ENCODE measurements at regions not wholly inside any gene's neighbourhood (a gene's known extent, or its start where the extent isn't known, plus 50 kb on each side); places are given as distances from the start of the nearest gene placed in this dataset.

- Mint-ChIP-seq H3K36me3 (no peaks in the 10 kb centered on the region), H3K9me3 (no peaks in the 10 kb centered on the region), H3K4me3 (no peak overlapping the region), H3K4me1 (no peaks in the 10 kb centered on the region), H3K27me3 (no peaks in the 10 kb centered on the region), H3K27ac (no peak overlapping the region)
- ChIA-PET POLR2A (ENCODE audit: partially characterized antibody) (no interaction called here), CTCF (ENCODE audit: partially characterized antibody) (no interaction called here)
- Histone ChIP-seq H3K4me1 (ENCODE audit: insufficient read depth, low read length) (no peaks in the 10 kb centered on the region), H3K4me3 (ENCODE audit: low read length in 2 of 2) (no peak overlapping the region), H3K27me3 (ENCODE audit: insufficient read depth, low read length) (no peaks in the 10 kb centered on the region), H3K36me3 (ENCODE audit: insufficient read depth, low read length) (no peaks in the 10 kb centered on the region), H3K27ac (ENCODE audit: low read depth, low read length) (no peak overlapping the region), H3K9me3 (ENCODE audit: control insufficient read depth in 1 of 2, low read length in 2 of 2) (no peaks in the 10 kb centered on the region)
- DNase-seq = no peak
- intact Hi-C loops (cut with micrococcal nuclease) = no loop called here
Measured at GRCh38 chrX:39018541-39018940, 217.3 kb downstream of the MID1IP1 start.

- H3K36me3 ChIP-seq (ENCODE audit: insufficient read depth, low read length) = no peaks in the 10 kb centered on the region
- Mint-ChIP-seq H3K27ac (no peak overlapping the region), H3K9me3 (no peaks in the 10 kb centered on the region), H3K36me3 (no peaks in the 10 kb centered on the region), H3K27me3 (no peaks in the 10 kb centered on the region), H3K4me3 (no peak overlapping the region), H3K4me1 (no peaks in the 10 kb centered on the region)
- no peaks in the 10 kb centered on the region for H3K27me3 ChIP-seq (ENCODE audit: insufficient read depth, low read length)
- POLR2A ChIA-PET (ENCODE audit: partially characterized antibody) = no interaction called here
- CTCF ChIA-PET (ENCODE audit: partially characterized antibody) = no interaction called here
- H3K27ac ChIP-seq (ENCODE audit: low read depth, low read length) = no peak overlapping the region
- no peak overlapping the region for H3K4me3 ChIP-seq (ENCODE audit: low read length in 2 of 2)
- no peaks in the 10 kb centered on the region for H3K4me1 ChIP-seq (ENCODE audit: insufficient read depth, low read length)
- intact Hi-C loops (cut with micrococcal nuclease) = no loop called here
- no peak for DNase-seq
- no peaks in the 10 kb centered on the region for H3K9me3 ChIP-seq (ENCODE audit: control insufficient read depth in 1 of 2, low read length in 2 of 2)
Measured at GRCh38 chrX:39019056-39019455, 217.8 kb downstream of the MID1IP1 start.

- no peaks in the 10 kb centered on the region for H3K9me3 ChIP-seq (ENCODE audit: control insufficient read depth in 1 of 2, low read length in 2 of 2)
- H3K4me1 ChIP-seq (ENCODE audit: insufficient read depth, low read length) = no peaks in the 10 kb centered on the region
- Mint-ChIP-seq H3K36me3 (no peaks in the 10 kb centered on the region), H3K27me3 (no peaks in the 10 kb centered on the region), H3K4me1 (no peaks in the 10 kb centered on the region), H3K4me3 (no peak overlapping the region), H3K27ac (no peak overlapping the region), H3K9me3 (no peaks in the 10 kb centered on the region)
- no peak overlapping the region for H3K4me3 ChIP-seq (ENCODE audit: low read length in 2 of 2)
- intact Hi-C loops (cut with micrococcal nuclease) = no loop called here
- CTCF ChIA-PET (ENCODE audit: partially characterized antibody) = no interaction called here
- DNase-seq = no peak
- no peak overlapping the region for H3K27ac ChIP-seq (ENCODE audit: low read depth, low read length)
- H3K36me3 ChIP-seq (ENCODE audit: insufficient read depth, low read length) = no peaks in the 10 kb centered on the region
- POLR2A ChIA-PET (ENCODE audit: partially characterized antibody) = no interaction called here
- no peaks in the 10 kb centered on the region for H3K27me3 ChIP-seq (ENCODE audit: insufficient read depth, low read length)
Measured at GRCh38 chrX:39020051-39020669, 218.9 kb downstream of the MID1IP1 start.

GRCh38 chrX:39022106-39022505 lies 220.8 kb downstream of the MID1IP1 start:
- no peaks in the 10 kb centered on the region for H3K27me3 ChIP-seq (ENCODE audit: insufficient read depth, low read length)
- H3K4me1 ChIP-seq (ENCODE audit: insufficient read depth, low read length) = no peaks in the 10 kb centered on the region
- Mint-ChIP-seq H3K4me3 (no peak overlapping the region), H3K27me3 (no peaks in the 10 kb centered on the region), H3K27ac (no peak overlapping the region), H3K36me3 (no peaks in the 10 kb centered on the region), H3K4me1 (no peaks in the 10 kb centered on the region), H3K9me3 (peaks cover 0 to 4% (median under 1%) of the 10 kb centered on the region in 8 donors)
- H3K27ac ChIP-seq (ENCODE audit: low read depth, low read length) = no peak overlapping the region
- no peaks in the 10 kb centered on the region for H3K36me3 ChIP-seq (ENCODE audit: insufficient read depth, low read length)
- POLR2A ChIA-PET (ENCODE audit: partially characterized antibody) = no interaction called here
- intact Hi-C loops (cut with micrococcal nuclease) = no loop called here
- DNase-seq = no peak
- CTCF ChIA-PET (ENCODE audit: partially characterized antibody) = no interaction called here
- H3K9me3 ChIP-seq (ENCODE audit: control insufficient read depth in 1 of 2, low read length in 2 of 2) = no peaks in the 10 kb centered on the region
- no peak overlapping the region for H3K4me3 ChIP-seq (ENCODE audit: low read length in 2 of 2)

- Histone ChIP-seq H3K27ac (ENCODE audit: low read depth, low read length) (no peak overlapping the region), H3K4me1 (ENCODE audit: insufficient read depth, low read length) (no peaks in the 10 kb centered on the region), H3K27me3 (ENCODE audit: insufficient read depth, low read length) (no peaks in the 10 kb centered on the region), H3K36me3 (ENCODE audit: insufficient read depth, low read length) (no peaks in the 10 kb centered on the region), H3K4me3 (ENCODE audit: low read length in 2 of 2) (no peak overlapping the region), H3K9me3 (ENCODE audit: control insufficient read depth in 1 of 2, low read length in 2 of 2) (no peaks in the 10 kb centered on the region)
- Mint-ChIP-seq H3K27me3 (peaks cover 0 to 4% of the 10 kb centered on the region in 2 donors), H3K36me3 (peaks cover 0 to 7% of the 10 kb centered on the region in 2 donors), H3K27ac (no peak overlapping the region), H3K9me3 (peaks cover 0 to 48% (median 33%) of the 10 kb centered on the region in 8 donors), H3K4me1 (no peaks in the 10 kb centered on the region), H3K4me3 (no peak overlapping the region)
- ChIA-PET POLR2A (ENCODE audit: partially characterized antibody) (no interaction called here), CTCF (ENCODE audit: partially characterized antibody) (no interaction called here)
- no peak for DNase-seq
- intact Hi-C loops (cut with micrococcal nuclease) = no loop called here
Measured at GRCh38 chrX:39029221-39029620, 228.0 kb downstream of the MID1IP1 start.

GRCh38 chrX:39030636-39031035 lies 229.4 kb downstream of the MID1IP1 start:
- CTCF ChIA-PET (ENCODE audit: partially characterized antibody) = no interaction called here
- Histone ChIP-seq H3K4me3 (ENCODE audit: low read length in 2 of 2) (no peak overlapping the region), H3K27me3 (ENCODE audit: insufficient read depth, low read length) (no peaks in the 10 kb centered on the region), H3K9me3 (ENCODE audit: control insufficient read depth in 1 of 2, low read length in 2 of 2) (no peaks in the 10 kb centered on the region), H3K4me1 (ENCODE audit: insufficient read depth, low read length) (no peaks in the 10 kb centered on the region), H3K27ac (ENCODE audit: low read depth, low read length) (no peak overlapping the region), H3K36me3 (ENCODE audit: insufficient read depth, low read length) (no peaks in the 10 kb centered on the region)
- no peaks in the 10 kb centered on the region for H3K4me1 Mint-ChIP-seq
- H3K27ac Mint-ChIP-seq = no peak overlapping the region
- peaks cover 0 to 7% of the 10 kb centered on the region in 2 donors for H3K36me3 Mint-ChIP-seq
- intact Hi-C loops (cut with micrococcal nuclease) = no loop called here
- POLR2A ChIA-PET (ENCODE audit: partially characterized antibody) = no interaction called here
- H3K4me3 Mint-ChIP-seq = no peak overlapping the region
- H3K9me3 Mint-ChIP-seq = peaks cover 0 to 51% (median 37%) of the 10 kb centered on the region in 8 donors
- no peak for DNase-seq
- H3K27me3 Mint-ChIP-seq = peaks cover 0 to 8% of the 10 kb centered on the region in 2 donors

- no peaks in the 10 kb centered on the region for H3K27me3 ChIP-seq (ENCODE audit: insufficient read depth, low read length)
- Mint-ChIP-seq H3K27ac (no peak overlapping the region), H3K9me3 (peaks cover 0 to 5% (median under 1%) of the 10 kb centered on the region in 8 donors), H3K27me3 (peaks cover 7 to 17% of the 10 kb centered on the region in 2 donors), H3K36me3 (no peaks in the 10 kb centered on the region), H3K4me1 (no peaks in the 10 kb centered on the region), H3K4me3 (no peak overlapping the region)
- ChIA-PET CTCF (ENCODE audit: partially characterized antibody) (no interaction called here), POLR2A (ENCODE audit: partially characterized antibody) (no interaction called here)
- intact Hi-C loops (cut with micrococcal nuclease) = no loop called here
- H3K4me1 ChIP-seq (ENCODE audit: insufficient read depth, low read length) = no peaks in the 10 kb centered on the region
- no peak overlapping the region for H3K4me3 ChIP-seq (ENCODE audit: low read length in 2 of 2)
- no peak for DNase-seq
- no peaks in the 10 kb centered on the region for H3K36me3 ChIP-seq (ENCODE audit: insufficient read depth, low read length)
- no peak overlapping the region for H3K27ac ChIP-seq (ENCODE audit: low read depth, low read length)
- no peaks in the 10 kb centered on the region for H3K9me3 ChIP-seq (ENCODE audit: control insufficient read depth in 1 of 2, low read length in 2 of 2)
Measured at GRCh38 chrX:39039890-39040289, 238.6 kb downstream of the MID1IP1 start.

Measured in CD4-positive, alpha-beta memory T cell (primary cell).